HG03097 (cell line): ENCODE measurements at regions not wholly inside any gene's neighbourhood (a gene's known extent, or its start where the extent isn't known, plus 50 kb on each side); places are given as distances from the start of the nearest gene placed in this dataset.

Source experiments
- ATAC-seq: cut with Tn5 transposase; IDR thresholded peaks from one replicate; pipeline ENCODE4 v1.9.1; 2021; ENCODE audit not compliant: unreplicated experiment, low FRiP score

DNA sequence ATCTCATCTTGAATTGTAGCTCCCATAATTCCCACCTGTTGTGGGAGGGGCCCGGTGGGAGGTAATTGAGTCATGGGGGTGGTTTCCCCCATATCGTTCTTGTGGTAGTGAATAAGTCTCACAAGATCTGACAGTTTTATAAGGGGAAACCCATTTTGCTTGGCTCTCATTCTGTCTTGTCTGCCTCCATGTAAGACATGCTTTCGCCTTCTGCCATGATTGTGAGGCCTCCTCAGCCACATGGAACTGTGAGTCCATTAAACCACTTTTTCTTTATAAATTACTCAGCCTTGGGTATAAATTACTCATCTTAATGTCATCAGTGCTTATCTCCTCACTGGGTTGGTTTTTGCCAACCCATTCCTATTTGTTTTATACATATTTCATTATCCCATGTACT is 142.0 kb upstream of the GMDS start:
- ATAC-seq = no peak

DNA sequence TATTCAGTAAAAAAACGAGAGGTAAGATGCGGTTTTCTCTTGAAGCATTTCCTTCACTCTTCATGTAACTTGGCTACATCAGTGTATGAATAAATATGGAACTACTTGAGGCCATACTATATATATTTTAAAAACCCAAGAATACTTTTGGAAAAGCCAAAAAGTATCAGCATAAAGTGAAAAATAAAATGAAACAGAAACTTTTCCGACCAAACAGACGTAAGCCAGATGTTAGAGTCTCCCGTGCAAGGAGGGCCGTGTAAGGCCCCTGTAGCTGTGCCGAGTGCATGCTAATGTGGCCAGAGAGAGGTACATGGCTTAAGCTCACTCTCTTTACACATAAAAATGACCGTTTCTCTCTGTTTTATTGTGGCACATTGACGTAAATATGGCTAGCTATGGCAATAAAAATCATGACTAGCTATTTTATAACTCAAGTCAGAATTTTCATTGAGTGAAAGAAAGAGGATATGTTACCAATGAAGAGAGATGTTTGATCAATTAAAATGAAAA is 140.1 kb upstream of the GMDS start:
- ATAC-seq = no peak

- no peak for ATAC-seq
Measured at GRCh38 chr6:2384528-2384927, 139.1 kb upstream of the GMDS start.

DNA sequence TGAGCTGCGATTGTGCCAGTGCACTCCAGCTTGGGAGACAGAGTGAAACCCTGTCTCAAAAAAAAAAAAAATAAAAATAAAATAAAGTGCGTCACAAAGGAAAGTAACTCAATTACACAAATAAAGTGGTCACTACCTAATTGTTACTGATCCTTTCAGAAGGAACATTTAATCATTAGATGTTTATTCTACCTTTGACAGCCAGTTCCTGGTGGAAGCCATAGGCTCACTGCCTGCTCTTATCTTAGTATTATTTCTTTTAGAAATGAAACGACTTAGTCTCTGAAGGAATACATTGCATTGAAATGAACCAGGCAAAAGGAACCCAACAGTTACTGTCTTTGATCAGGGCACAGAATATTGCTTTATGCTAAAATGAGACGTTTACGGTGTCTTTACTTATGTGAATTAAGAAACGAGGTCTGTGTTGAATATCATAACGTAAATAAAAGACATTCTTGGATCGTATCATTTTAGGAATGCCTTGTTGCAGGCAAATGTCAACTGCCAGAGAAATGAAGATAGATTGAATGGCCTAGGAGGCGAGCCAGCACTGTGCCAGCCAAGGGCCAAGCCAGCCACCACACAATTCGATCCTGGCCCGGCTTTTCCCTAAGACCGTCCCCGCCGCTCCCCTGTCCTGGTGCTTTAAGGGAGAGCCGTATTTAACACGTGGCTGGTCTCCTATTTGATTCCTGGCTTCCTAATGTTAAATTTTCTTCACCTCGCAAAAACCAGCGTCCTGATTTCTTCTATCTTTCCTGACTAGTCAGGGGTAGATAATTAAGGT is 136.7 kb upstream of the GMDS start:
- ATAC-seq = no peak

DNA sequence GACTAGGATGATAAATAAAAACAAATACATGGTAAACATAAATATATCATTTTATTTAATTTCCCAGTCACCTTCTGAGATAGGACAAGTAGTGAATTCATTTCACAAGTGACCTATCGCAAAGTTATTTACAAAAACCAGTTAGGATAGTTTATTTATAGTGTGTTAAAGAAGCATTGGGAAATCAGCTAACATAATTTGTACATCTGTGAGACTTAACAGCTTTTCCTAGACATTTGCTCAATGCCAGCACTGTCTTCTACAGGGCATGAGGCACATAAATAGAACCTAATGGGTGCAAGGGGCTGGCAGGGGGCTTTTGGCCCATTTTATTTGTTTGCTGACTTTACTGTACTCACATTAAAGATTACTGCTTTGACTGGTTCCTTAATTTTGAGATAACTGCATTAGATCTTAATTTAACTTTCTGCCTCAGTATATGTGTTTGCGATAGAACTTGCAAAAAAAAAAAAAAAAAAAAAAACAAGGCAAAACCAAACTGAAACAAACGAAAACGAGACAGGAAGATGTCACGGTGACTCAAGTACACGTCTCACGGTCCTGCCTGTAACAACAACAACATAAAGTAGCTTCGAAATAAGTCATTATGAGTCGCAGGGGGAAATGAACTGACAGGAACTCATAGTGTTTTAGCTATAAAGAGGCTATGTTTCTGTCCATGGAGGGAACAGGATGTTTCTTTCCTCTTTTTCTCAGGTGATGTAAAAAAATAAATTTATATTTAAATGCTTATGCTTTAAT is 133.7 kb upstream of the GMDS start:
- no peak for ATAC-seq

DNA sequence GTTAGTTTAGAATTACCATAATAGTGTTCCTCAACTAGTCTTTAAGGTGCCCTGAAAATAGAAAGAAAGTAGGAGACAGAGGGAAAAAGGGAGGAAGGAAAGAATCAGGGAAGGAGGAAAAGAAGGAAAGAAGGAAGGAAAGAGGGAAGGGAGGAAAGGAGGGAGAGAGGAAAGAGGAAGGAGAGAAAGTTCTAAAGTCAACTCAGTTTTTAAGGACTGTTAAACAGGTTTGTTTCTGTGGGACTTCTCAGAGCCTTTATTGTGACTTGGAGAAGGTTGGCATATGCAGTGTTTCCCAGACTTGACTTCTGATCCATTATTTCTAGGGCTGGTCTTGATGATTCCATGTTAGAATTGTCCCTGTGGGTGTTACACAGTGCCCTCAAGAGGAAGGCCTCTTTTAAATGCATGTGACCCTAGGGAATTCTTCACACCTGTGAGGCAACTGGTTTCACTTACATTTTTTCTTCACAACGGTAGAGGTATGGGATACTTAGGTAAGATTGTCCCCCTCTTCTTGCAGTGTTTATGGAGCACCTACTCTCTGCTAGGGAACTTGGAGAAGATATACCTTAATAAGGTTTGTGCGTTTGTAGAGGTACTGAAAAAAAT is 132.7 kb upstream of the GMDS start:
- no peak for ATAC-seq

- ATAC-seq = no peak
Measured at GRCh38 chr6:2376429-2377355, 131.3 kb upstream of the GMDS start.

- no peak for ATAC-seq
Measured at GRCh38 chr6:2375443-2375842, 130.0 kb upstream of the GMDS start.

DNA sequence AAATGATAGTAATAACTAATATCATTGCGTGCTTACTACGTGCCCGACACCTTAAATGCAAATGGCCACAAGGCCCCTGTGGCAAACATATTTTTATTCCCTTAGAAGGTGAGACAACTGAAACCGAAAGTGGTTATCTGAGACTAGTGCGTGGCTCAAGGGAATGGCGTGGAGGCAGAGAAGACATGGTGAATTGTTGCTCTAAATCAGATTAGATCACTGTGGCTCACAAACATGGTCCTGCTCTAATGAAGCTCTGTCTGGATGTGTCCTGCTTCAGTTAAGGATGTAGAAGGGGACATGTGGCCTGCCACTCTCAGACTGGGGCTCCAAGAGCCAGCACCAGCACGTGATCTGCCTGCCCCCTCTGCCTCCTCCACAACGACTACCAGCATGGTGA is 124.2 kb upstream of the GMDS start:
- ATAC-seq = no peak

- ATAC-seq = no peak
Measured at GRCh38 chr6:2363211-2363610, 117.8 kb upstream of the GMDS start.

DNA sequence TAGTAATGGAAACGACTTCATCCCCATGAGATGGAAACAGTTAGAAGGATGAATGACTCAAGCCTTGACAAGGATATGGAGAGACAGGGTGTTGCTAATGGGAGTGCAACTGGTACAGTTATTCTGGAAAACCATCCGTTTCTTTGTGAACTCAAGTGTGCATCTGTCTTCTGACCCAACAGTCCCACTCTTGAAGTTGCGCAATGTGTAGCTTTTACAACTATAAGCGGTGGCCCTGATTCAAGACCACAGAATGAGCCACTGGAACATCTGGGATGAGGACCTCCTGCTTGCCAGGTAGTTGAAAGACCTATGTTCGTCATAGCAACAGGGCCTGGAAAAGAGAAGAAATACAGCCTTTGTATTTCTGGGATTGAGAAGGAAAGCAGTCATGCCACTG is 115.8 kb upstream of the GMDS start:
- no peak for ATAC-seq

- ATAC-seq = no peak
Measured at GRCh38 chr6:2360716-2361115, 115.3 kb upstream of the GMDS start.

- ATAC-seq = no peak
Measured at GRCh38 chr6:2360126-2360525, 114.7 kb upstream of the GMDS start.

GRCh38 chr6:2355150-2355549 is 109.7 kb upstream of the GMDS start:
- no peak for ATAC-seq

DNA sequence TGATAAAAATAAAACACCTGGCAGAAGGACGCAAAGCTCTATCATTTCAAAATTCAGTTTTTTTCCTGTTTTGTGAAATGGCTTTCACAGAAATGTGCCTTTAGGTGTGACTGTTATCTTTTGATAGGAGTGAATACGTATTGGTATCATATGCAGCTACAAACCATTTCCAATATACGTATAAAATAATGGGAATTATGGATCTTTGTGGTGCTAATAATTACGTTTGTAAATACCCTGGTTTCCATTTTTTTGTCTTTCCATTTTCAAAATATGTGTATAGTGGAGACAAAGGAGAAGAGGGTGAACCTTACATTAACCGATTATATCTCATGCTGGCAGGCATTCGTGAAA is 108.7 kb upstream of the GMDS start:
- ATAC-seq = no peak

DNA sequence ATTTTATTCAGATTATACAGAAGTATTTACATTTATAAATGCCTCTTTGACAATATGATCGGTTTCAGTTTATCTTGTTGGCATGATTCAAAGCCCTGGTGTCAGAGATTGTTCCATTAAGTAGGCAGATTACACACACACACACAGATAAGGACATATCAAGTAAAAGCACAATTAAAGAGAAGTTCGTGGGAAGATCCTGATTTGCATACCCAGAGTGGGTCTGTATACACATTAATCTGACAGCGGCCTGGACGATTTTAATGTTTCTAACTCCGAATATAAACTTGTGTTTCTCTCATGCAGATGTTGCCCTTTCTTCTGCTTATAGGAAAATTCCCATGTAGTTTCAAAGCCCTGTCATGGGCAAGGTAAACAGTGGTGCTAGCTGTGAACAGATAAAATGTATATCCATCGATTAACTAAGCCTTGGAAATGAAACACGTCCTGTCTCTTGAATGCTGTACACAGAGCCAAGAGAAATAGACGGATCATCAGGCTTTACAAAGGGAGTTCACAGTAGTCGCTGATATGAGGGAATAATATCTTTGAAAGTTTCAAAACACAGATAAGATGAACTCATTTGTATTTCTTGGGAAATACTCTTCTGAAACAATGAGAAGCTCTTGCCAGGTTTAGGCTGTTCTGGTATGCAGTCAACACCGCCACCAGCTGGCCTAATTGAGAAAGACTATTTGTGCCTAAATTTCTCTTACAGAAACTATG is 108.2 kb upstream of the GMDS start:
- no peak for ATAC-seq

DNA sequence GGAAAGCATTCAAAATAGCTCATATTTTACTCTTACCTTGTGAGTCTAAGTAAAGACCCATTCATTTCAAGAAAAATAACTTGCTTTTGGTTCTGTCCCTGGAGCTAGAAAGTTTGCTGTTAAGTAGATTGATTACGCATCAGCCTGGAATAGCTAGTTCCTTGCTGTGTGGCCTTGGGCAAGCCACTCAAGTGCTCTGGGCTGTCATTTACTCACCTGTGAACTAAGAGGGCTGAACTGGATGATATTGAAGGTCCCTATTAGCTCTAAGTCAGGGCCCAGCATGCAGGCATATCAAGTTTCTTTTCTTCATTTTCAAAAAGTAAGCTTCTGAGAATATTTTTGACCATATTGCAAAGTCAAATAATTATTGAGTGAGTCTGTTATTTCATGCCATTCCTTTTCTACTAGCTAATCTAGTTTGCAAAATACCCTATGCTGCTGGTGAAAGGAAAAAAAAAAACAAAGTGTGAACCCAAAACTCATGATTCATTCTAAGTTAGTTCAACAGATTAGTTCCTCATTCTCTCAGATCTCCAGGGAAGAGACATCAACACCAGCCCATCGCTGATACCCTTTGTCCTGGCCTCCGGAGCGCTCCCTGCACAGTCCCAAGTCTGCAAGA is 106.5 kb upstream of the GMDS start:
- no peak for ATAC-seq

GRCh38 chr6:2351090-2351489 is 105.7 kb upstream of the GMDS start:
- no peak for ATAC-seq

- no peak for ATAC-seq
Measured at GRCh38 chr6:2346078-2346477, 100.7 kb upstream of the GMDS start.
